ENCODE measurements at regions not wholly inside any gene's neighbourhood (a gene's known extent, or its start where the extent isn't known, plus 50 kb on each side); places are given as distances from the start of the nearest gene placed in this dataset.

DNA sequence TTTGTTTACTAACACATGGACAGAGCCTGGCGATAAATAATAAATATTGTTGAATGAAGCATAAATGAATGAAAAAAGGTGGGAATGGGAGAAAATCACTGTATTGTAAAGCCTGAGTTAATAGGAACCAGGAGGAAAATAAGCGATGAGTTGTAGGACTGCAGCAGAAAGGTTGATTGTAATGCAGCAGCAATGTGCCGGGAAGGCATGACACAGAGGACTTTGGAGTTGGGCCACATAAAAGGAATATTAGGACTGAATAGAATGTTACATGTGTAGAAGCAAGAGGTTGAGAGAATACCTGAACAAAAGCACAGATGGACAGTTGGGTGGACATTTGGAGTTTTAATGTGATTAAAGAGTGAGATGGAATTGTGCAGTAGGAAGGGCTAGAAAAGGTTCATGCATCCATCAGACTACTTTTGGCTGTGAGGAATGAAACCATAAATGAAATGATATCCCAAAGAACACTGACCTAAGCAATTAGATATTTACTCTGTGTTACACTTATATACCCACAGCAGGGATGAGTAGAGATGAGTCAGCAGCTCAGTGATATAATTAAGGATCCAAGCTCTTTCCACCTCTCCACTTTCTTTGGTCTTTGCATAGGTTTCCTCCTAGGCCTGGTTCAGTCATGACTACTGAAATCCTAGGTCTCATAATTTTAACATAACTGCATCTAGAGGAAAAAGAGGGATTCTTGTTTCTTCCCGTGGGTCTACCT lies 55.4 kb downstream of the CCER1 start:
- FAIRE-seq: no peak

- no peak for FAIRE-seq
Observed at GRCh38 chr12:90897986-90898385, 57.0 kb downstream of the CCER1 start.

- FAIRE-seq: no peak
Observed at GRCh38 chr12:90897316-90897715, 57.7 kb downstream of the CCER1 start.

GRCh38 chr12:90896821-90897220 lies 58.2 kb downstream of the CCER1 start:
- no peak for FAIRE-seq

DNA sequence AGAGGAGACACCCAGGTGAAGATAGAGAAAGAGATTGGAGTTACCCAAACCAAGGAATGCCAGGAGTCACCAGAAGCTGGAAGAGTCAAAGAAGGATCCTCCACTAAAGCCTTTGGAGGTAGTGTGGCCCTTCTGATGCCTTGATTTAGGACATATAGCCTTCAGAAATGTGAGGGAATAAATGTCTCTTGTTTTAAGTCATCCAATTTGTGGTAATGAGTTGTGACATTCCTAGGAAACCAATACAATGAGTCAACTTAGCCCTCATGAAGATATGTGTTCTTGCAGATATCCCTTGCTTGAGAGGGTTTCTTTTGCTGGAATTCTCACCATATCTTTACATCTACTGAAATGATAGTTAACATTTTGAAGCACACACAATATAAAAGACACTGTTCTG lies 58.8 kb downstream of the CCER1 start:
- FAIRE-seq: no peak

DNA sequence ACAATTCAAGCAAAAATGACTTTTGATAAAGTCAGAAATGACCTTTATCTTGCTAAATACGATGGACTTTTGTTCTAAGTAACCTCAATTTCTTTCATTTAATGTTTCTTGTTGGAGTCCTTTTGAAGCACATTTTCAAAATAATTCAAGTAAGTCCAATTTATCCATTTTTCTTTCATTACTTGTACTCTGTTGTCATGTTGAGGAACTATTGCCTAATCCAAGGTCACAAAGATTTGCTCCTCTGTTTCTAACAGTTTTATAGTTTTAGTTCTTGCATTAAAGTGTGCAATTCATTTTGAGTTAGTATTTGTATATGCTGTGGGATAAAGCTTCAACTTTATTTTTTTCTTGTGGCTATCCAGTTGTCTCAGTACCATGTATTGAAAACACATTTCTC lies 66.7 kb downstream of the CCER1 start:
- peak; percentile 31 for FAIRE-seq

- no peak for FAIRE-seq
Observed at GRCh38 chr12:90883456-90883855, 71.5 kb downstream of the CCER1 start.

GRCh38 chr12:90871726-90872096 lies 83.3 kb downstream of the CCER1 start:
- no peak for FAIRE-seq

DNA sequence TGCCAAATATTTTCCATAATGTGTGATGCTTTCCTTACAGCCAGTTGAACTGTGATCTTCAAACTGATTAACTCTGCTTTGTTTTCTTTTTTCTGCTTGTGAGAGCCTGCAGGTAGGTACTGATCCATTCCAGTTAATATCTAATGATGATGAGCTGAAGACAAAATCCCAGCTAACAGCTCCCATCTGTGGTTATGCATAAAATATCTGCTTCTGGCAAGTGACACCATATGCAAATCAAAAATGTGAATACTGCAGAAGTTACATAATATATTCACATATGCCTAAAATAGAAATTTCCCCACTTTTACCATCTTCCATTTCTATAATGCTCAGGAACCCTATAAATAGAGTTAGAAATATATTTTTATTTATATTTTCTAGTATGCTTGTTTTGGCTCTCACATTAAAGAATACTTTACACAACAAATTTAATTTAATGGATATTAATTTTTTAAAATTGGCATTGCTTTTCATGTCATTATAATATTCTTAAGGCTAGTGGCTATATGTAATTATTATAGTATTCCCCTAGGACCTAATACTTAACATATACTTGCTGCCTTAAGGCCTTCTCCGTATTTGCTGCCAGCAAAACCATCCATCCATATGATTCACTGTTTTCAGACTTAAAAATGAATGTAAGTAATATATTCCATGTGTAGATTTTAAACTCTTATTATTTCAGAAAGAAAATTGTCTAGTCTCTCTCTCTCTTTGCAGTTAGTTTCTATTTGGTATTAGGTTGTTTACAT lies 83.8 kb downstream of the CCER1 start:
- no peak for FAIRE-seq

DNA sequence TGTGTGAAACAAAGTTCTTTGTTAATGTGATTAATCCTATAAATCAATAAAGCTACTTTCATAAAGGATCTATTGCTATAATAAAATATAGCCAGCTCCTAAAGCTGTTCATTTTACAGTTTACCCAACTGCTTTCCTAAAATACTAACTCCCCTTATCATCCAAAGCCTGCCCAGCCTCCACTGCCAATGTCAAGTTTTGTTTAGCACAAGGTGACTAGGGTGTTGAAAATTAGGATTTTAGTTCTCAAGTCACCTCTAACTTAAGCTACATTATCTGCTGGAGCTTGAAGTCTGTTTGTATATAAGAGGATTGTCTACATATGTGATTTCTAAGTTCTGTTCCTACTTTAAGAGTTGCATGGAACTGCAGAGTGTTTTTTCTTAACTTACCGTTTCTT lies 86.3 kb downstream of the CCER1 start:
- no peak for FAIRE-seq

DNA sequence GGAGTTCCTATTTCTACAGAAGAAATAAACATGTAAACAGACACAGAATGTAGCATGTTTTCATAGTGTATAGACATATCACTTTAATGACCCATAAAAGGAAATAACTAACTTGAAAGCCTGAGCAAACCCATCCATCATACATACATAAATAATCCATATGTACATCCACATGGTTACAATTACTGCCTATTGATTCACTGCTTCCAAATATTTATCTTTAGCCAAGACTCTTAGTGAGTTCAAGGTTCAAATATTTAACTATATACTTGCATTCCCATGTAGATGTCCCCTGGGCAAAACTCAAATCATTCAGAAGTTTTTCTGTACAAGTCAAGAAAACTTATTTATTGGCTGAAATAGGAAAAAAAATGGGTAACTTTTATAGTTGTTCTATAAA lies 95.4 kb downstream of the CCER1 start:
- no peak for FAIRE-seq

DNA sequence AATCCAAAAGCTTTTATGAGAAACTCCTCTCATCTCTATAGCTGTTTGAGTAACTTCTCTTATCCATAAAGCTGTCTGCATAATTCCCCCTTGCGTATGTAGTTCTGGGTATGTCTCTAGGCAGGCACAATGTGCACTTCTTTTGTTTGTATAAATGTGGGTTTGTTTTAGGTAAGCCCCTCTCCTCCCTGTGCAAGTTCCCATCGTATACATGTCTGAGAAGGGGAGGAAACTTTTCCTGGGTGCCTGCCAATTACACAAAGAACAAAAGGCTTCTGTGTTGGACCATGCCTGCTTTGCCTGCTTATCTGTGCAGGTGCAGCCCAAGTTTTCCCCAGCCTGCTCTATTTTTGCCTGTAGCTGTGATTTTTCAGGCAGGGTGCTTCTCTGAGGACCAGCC lies 96.7 kb downstream of the CCER1 start:
- no peak for FAIRE-seq

- no peak for FAIRE-seq
Observed at GRCh38 chr12:90855534-90855933, 99.4 kb downstream of the CCER1 start.

DNA sequence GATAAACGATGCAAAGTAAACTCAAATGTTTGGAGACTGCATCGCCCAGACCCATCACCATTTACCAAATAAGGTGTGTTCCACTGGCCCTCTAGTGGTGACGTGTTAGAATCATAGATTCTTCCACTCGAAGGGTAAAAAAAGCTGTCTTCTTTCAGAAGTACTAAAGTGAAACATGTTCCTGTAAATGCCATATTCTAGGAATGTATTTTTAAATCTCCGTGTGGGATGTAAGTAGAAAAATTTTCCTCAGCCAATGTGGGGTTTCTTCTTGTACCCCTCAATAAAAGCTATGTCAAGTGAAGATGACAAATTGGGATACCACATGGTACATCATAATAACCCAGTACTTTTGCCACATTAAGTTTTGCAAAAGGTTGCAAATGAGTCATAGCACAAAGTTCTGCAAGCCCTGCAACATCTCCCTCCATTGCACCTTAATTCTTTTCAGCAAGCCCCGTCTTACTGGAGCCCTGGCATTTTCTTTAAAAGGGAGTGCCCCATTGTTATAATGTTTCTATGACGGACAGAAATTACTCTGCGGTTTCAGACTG lies 100.8 kb downstream of the CCER1 start:
- no peak for FAIRE-seq

- FAIRE-seq: no peak
Observed at GRCh38 chr12:90851800-90852718, 102.9 kb downstream of the CCER1 start.

DNA sequence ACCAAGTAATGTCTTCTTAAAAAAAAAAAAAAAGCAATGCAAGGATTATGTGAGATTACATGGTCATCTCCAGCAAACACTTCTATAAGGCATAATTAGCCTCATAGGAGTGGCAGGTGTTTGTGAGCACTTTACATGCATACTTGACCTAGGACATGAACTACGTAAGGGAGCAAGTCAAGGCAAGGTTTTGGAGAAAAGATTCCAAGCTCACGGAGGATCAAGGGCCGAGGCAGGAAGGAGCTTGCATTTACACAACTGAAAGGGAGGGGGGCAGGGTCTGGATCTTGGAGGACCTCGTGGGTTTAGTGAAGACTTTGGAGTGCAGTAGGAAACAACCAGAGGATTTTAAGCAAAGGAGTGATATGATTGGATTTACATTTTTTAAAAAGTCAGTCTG lies 112.5 kb downstream of the CCER1 start:
- no peak for FAIRE-seq

DNA sequence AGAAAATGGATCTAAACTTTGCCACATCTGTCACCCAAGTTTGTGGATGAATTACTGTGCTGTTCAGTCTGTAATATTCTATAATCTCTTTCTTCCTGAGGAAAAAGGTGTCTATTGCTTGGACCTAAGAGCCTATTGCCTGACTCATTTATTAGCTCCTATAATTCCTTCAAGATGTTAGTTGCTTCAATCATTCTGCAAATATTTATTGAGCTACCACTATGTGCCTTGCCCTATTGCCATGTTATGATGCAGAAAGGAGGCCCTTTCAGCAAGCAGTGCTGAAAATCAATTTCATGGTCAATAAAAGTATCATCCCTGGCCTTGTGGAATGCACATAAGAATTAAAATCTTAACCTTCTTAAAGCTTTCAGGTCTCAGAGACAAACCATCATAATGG lies 113.6 kb downstream of the CCER1 start:
- FAIRE-seq: no peak

- FAIRE-seq: no peak
Observed at GRCh38 chr12:90839346-90839745, 115.6 kb downstream of the CCER1 start.

DNA sequence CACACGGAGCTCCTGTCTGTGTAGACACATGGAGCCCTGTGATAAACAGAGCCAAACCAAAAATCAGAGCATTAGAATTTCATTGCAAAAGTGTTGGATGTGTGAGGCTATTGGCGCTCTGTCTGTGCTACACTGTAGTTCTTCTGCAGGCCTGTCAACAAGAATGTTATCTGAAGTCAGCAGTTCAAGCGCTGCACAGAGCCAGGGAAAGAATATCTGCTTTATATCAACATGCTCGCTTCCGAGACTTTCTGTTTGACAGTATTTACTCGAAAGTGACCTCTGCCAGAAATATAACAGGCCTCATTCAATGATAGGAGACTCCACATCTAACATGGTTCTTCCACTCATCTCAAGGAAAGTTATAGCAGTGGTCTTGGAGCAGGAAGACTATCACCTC lies 118.3 kb downstream of the CCER1 start:
- no peak for FAIRE-seq

DNA sequence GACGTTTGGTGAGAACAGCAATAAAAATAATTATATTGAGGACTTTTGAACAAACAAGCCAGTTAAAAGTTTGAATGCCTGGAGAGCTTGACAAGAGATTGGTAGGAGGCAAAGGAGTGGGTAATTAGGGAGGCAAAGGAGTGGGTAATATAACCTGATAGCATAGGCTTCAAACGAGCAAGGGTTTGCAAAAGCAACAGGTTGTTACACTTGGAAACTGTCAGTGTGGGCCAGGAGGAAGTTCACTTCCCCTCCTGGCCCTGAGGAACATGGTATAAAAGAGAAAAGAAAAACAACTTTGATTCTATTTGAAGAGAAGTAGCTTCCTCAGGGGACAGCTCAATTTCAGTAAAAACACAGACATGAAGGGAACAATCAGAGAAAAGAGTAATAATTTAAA lies 121.7 kb downstream of the CCER1 start:
- FAIRE-seq: no peak

DNA sequence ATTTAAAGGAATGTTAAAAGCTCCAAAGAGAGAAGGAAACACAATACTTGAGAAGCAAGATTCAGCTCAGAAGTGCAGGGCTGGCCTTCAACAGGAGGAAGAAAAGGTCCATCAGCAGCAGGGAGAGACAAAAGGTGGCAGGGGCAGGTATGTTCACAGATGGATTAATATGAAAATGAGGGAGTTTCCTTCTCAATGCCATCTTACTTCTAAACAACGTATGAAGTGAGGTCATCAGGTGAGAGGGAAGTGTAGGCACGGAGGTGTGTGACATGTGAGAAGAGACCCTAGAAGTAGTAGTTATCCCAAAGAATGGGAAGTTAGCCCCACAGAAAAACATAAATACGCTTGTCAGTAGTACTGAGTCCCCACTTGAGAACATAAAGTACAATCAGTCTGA lies 122.5 kb downstream of the CCER1 start:
- no peak for FAIRE-seq

- no peak for FAIRE-seq
Observed at GRCh38 chr12:90831712-90832111, 123.3 kb downstream of the CCER1 start.

GRCh38 chr12:90829044-90829443 lies 125.9 kb downstream of the CCER1 start:
- FAIRE-seq: no peak
